Colonic mucosa (tissue), 4 donors: ENCODE measurements at regions not wholly inside any gene's neighbourhood (a gene's known extent, or its start where the extent isn't known, plus 50 kb on each side); places are given as distances from the start of the nearest gene placed in this dataset.

ENCODE experiments used
- DNase-seq: peaks from one replicate; pipeline ENCODE4 v3.0.0-alpha.2; 2020
- H3K27ac ChIP-seq: fragments of 200-600 bp; one replicate; pipeline ENCODE4 v1.8.0; 2021
- H3K27me3 ChIP-seq: fragments of 200-600 bp; one replicate; pipeline ENCODE4 v1.8.0; 2021
- H3K36me3 ChIP-seq: fragments of 200-600 bp; one replicate; pipeline ENCODE4 v1.8.0; 2021
- H3K4me1 ChIP-seq: fragments of 200-600 bp; one replicate; pipeline ENCODE4 v1.8.0; 2021; ENCODE audit warnings: mild to moderate bottlenecking
- H3K4me3 ChIP-seq: fragments of 200-600 bp; one replicate; pipeline ENCODE4 v1.8.0; 2021
- H3K9ac ChIP-seq, 2 donors: one replicate each; pipeline ENCODE4 v1.7.0; 2013; ENCODE audit warnings: control low read depth in 2 of 2, low read depth in 2 of 2, low read length in 2 of 2
- H3K9me3 ChIP-seq: fragments of 200-600 bp; one replicate; pipeline ENCODE4 v1.8.0; 2021
- intact Hi-C: fragments of 100-400 bp; cut with DNase I; formaldehyde crosslinking; loops from one replicate; pipeline ENCODE4 v1.14.1; 2022
- TF ChIP-seq, protein P1 (sequence below): fragments of 200-600 bp; IDR thresholded peaks from one replicate; pipeline ENCODE4 v1.8.0; 2022; ENCODE audit warnings: antibody characterized with exemption, mild to moderate bottlenecking
- donor health status: healthy.
- donor health status: DM: no; HTN: no; CAD: no.
- donor health status: DM: no; HTN: no; CAD: no.

DNA sequence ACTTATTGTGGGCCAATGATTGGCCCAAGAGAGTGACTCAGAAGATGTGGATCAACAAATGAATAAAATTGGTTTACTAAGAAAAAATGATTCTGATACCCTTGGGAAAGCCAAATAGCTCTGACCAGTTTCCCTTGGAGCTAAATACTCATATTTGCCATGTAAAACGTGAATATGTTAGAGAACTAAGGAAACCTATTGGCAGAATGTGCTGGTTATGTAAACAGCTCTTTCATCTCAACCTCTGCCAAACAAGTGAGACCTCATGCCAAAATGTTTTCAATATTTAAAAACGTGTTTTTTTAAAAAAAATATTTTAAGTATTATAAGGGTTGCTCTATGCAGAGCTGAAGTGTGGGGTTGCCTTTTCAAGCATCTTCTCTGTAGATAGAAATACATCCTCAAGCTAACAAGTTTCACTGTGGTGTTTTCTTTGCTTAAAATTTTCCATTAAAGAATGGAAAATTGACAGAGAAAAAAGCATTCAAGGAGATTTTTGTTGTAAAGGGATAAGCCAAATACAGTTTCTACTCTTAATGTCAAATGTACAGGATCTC lies 186.9 kb upstream of the TUT7 start:
- Histone ChIP-seq H3K4me3 (no peak overlapping the region), H3K4me1 (no peaks in the 10 kb centered on the region), H3K36me3 (no peaks in the 10 kb centered on the region), H3K27me3 (no peaks in the 10 kb centered on the region), H3K27ac (no peak overlapping the region), H3K9me3 (no peaks in the 10 kb centered on the region), H3K9ac (no peak overlapping the region)
- intact Hi-C loops, result no loop called here
- no peak for DNase-seq
- TF ChIP-seq, protein P1, sequence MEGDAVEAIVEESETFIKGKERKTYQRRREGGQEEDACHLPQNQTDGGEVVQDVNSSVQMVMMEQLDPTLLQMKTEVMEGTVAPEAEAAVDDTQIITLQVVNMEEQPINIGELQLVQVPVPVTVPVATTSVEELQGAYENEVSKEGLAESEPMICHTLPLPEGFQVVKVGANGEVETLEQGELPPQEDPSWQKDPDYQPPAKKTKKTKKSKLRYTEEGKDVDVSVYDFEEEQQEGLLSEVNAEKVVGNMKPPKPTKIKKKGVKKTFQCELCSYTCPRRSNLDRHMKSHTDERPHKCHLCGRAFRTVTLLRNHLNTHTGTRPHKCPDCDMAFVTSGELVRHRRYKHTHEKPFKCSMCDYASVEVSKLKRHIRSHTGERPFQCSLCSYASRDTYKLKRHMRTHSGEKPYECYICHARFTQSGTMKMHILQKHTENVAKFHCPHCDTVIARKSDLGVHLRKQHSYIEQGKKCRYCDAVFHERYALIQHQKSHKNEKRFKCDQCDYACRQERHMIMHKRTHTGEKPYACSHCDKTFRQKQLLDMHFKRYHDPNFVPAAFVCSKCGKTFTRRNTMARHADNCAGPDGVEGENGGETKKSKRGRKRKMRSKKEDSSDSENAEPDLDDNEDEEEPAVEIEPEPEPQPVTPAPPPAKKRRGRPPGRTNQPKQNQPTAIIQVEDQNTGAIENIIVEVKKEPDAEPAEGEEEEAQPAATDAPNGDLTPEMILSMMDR, result no peak

GRCh38 chr9:86535406-86535915 lies 181.3 kb upstream of the TUT7 start:
- no peaks in the 10 kb centered on the region for H3K27me3 ChIP-seq
- no peaks in the 10 kb centered on the region for H3K9me3 ChIP-seq
- no peak overlapping the region for H3K27ac ChIP-seq
- TF ChIP-seq, protein P1, result no peak
- no peaks in the 10 kb centered on the region for H3K4me1 ChIP-seq
- intact Hi-C loops, result no loop called here
- no peak overlapping the region for H3K9ac ChIP-seq
- no peaks in the 10 kb centered on the region for H3K36me3 ChIP-seq
- DNase-seq, result no peak
- H3K4me3 ChIP-seq, result no peak overlapping the region

GRCh38 chr9:86534572-86535258 lies 180.5 kb upstream of the TUT7 start:
- Histone ChIP-seq H3K27me3 (no peaks in the 10 kb centered on the region), H3K9me3 (no peaks in the 10 kb centered on the region), H3K36me3 (no peaks in the 10 kb centered on the region), H3K4me1 (no peaks in the 10 kb centered on the region), H3K27ac (no peak overlapping the region), H3K9ac (no peak overlapping the region), H3K4me3 (no peak overlapping the region)
- intact Hi-C loops, result no loop called here
- TF ChIP-seq, protein P1, result no peak
- DNase-seq, result no peak

- no peak overlapping the region for H3K9ac ChIP-seq
- DNase-seq, result no peak
- no peak overlapping the region for H3K4me3 ChIP-seq
- no peaks in the 10 kb centered on the region for H3K4me1 ChIP-seq
- H3K27me3 ChIP-seq, result no peaks in the 10 kb centered on the region
- TF ChIP-seq, protein P1, result no peak
- no peaks in the 10 kb centered on the region for H3K36me3 ChIP-seq
- intact Hi-C loops, result no loop called here
- no peaks in the 10 kb centered on the region for H3K9me3 ChIP-seq
- H3K27ac ChIP-seq, result no peak overlapping the region
Measured at GRCh38 chr9:86531971-86532640, 177.9 kb upstream of the TUT7 start.

GRCh38 chr9:86531273-86531970 lies 177.2 kb upstream of the TUT7 start:
- DNase-seq, result no peak
- Histone ChIP-seq H3K4me1 (no peaks in the 10 kb centered on the region), H3K27me3 (no peaks in the 10 kb centered on the region), H3K9me3 (no peaks in the 10 kb centered on the region), H3K27ac (no peak overlapping the region), H3K36me3 (no peaks in the 10 kb centered on the region), H3K4me3 (no peak overlapping the region), H3K9ac (no peak overlapping the region)
- TF ChIP-seq, protein P1, result no peak
- intact Hi-C loops, result no loop called here
